Panc1 (cell line): ENCODE measurements at regions not wholly inside any gene's neighbourhood (a gene's known extent, or its start where the extent isn't known, plus 50 kb on each side); places are given as distances from the start of the nearest gene placed in this dataset.
"Not testable (repeated sequence)": the region's sequence is repeated elsewhere in the genome, so short reads cannot be mapped to it uniquely, and the experiment has no call there.

ENCODE experiments used
- POLR2AphosphoS5 ChIP-seq: IDR thresholded peaks from 2 replicates; pipeline ENCODE4 v1.6.1; 2012; ENCODE audit warnings: mild to moderate bottlenecking, low read depth, low read length, moderate library complexity
- SIN3A ChIP-seq: IDR thresholded peaks from 2 replicates; pipeline ENCODE4 v1.6.1; 2012; ENCODE audit warnings: low read depth, mild to moderate bottlenecking, low read length, moderate library complexity, borderline replicate concordance; ENCODE audit not compliant: insufficient read depth
- TCF7L2 ChIP-seq: IDR thresholded peaks from 2 replicates; pipeline ENCODE4 v1.6.1; 2011; ENCODE audit warnings: mild to moderate bottlenecking, low read depth, low read length, inconsistent platforms
- TF ChIP-seq, protein P1 (sequence below): fragments of 450-650 bp; IDR thresholded peaks from 2 replicates; pipeline ENCODE4 v1.5.1; 2017; ENCODE audit warnings: mild to moderate bottlenecking
- TF ChIP-seq, protein P2 (sequence below), 2 experiments: IDR thresholded peaks; 2 replicates each; pipeline ENCODE4 v1.6.1; 2011 to 2012; ENCODE audit warnings: low read depth in 2 of 2, control low read depth in 1 of 2, low read length in 1 of 2, mild to moderate bottlenecking in 1 of 2, moderate library complexity in 1 of 2; ENCODE audit not compliant: insufficient read depth in 1 of 2

DNA sequence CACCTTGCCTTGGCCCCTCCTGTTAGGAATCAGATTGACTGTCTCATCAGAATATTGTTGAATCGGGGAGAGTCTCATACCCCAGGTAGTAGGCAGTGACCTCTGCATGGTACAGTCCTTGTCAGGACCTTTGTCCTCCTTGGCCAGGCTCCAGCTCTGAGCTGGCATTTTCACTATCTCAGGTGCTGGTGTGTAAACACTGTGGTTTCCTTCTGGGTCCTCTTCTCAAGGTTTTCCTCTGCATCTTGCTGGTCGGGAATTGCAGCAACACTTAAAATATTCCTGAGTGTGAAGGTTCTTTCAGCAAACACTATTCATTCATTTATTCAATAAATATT lies 69.7 kb upstream of the TAMM41 start:
- TF ChIP-seq, protein P1, sequence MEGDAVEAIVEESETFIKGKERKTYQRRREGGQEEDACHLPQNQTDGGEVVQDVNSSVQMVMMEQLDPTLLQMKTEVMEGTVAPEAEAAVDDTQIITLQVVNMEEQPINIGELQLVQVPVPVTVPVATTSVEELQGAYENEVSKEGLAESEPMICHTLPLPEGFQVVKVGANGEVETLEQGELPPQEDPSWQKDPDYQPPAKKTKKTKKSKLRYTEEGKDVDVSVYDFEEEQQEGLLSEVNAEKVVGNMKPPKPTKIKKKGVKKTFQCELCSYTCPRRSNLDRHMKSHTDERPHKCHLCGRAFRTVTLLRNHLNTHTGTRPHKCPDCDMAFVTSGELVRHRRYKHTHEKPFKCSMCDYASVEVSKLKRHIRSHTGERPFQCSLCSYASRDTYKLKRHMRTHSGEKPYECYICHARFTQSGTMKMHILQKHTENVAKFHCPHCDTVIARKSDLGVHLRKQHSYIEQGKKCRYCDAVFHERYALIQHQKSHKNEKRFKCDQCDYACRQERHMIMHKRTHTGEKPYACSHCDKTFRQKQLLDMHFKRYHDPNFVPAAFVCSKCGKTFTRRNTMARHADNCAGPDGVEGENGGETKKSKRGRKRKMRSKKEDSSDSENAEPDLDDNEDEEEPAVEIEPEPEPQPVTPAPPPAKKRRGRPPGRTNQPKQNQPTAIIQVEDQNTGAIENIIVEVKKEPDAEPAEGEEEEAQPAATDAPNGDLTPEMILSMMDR, result not testable (repeated sequence)
- not testable (repeated sequence) for TF ChIP-seq POLR2AphosphoS5, SIN3A, TCF7L2
- TF ChIP-seq, protein P2, sequence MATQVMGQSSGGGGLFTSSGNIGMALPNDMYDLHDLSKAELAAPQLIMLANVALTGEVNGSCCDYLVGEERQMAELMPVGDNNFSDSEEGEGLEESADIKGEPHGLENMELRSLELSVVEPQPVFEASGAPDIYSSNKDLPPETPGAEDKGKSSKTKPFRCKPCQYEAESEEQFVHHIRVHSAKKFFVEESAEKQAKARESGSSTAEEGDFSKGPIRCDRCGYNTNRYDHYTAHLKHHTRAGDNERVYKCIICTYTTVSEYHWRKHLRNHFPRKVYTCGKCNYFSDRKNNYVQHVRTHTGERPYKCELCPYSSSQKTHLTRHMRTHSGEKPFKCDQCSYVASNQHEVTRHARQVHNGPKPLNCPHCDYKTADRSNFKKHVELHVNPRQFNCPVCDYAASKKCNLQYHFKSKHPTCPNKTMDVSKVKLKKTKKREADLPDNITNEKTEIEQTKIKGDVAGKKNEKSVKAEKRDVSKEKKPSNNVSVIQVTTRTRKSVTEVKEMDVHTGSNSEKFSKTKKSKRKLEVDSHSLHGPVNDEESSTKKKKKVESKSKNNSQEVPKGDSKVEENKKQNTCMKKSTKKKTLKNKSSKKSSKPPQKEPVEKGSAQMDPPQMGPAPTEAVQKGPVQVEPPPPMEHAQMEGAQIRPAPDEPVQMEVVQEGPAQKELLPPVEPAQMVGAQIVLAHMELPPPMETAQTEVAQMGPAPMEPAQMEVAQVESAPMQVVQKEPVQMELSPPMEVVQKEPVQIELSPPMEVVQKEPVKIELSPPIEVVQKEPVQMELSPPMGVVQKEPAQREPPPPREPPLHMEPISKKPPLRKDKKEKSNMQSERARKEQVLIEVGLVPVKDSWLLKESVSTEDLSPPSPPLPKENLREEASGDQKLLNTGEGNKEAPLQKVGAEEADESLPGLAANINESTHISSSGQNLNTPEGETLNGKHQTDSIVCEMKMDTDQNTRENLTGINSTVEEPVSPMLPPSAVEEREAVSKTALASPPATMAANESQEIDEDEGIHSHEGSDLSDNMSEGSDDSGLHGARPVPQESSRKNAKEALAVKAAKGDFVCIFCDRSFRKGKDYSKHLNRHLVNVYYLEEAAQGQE (IDR thresholded peaks at IDR 0.05; ENCODE audit: insufficient read depth in 1 of 2, low read depth in 2 of 2, low read length in 1 of 2), result not testable (repeated sequence)
